Adipocyte (in vitro differentiated cells): ENCODE measurements at regions not wholly inside any gene's neighbourhood (a gene's known extent, or its start where the extent isn't known, plus 50 kb on each side); places are given as distances from the start of the nearest gene placed in this dataset.

Experiments used
- DNase-seq: peaks from one replicate; pipeline ENCODE4 v3.0.0-alpha.2; 2015; ENCODE audit warnings: low read depth
- H3K27me3 ChIP-seq: replicated peaks from 2 replicates; pipeline ENCODE4 v1.7.0; 2013; ENCODE audit warnings: mild to moderate bottlenecking, low read length, moderate library complexity; ENCODE audit not compliant: control insufficient read depth, insufficient read depth
- H3K36me3 ChIP-seq: 2 replicates; pipeline ENCODE4 v1.7.0; 2013; ENCODE audit warnings: low read length, mild to moderate bottlenecking, moderate library complexity; ENCODE audit not compliant: control insufficient read depth, insufficient read depth, severe bottlenecking
- H3K4me1 ChIP-seq: 2 replicates; pipeline ENCODE4 v1.7.0; 2013; ENCODE audit warnings: mild to moderate bottlenecking, low read length, moderate library complexity; ENCODE audit not compliant: control insufficient read depth, insufficient read depth
- H3K4me3 ChIP-seq: 2 replicates; pipeline ENCODE4 v1.7.0; 2013; ENCODE audit warnings: mild to moderate bottlenecking, low read length, moderate library complexity
- H3K9ac ChIP-seq: 2 replicates; pipeline ENCODE4 v1.7.0; 2013; ENCODE audit warnings: mild to moderate bottlenecking, low read length, moderate library complexity
- H3K9me3 ChIP-seq: 2 replicates; pipeline ENCODE4 v1.7.0; 2013; ENCODE audit warnings: mild to moderate bottlenecking, low read length, moderate library complexity; ENCODE audit not compliant: control insufficient read depth

- Histone ChIP-seq H3K9me3 (peaks cover 33% of the 10 kb centered on the region), H3K4me1 (no peaks in the 10 kb centered on the region), H3K27me3 (no peaks in the 10 kb centered on the region), H3K4me3 (no peak overlapping the region), H3K36me3 (no peaks in the 10 kb centered on the region), H3K9ac (no peak overlapping the region)
- DNase-seq = no peak
Measured at GRCh38 chr7:71077743-71078476, 54.0 kb upstream of the GALNT17 start.
